ENCODE measurements at regions not wholly inside any gene's neighbourhood (a gene's known extent, or its start where the extent isn't known, plus 50 kb on each side); places are given as distances from the start of the nearest gene placed in this dataset.

DNA sequence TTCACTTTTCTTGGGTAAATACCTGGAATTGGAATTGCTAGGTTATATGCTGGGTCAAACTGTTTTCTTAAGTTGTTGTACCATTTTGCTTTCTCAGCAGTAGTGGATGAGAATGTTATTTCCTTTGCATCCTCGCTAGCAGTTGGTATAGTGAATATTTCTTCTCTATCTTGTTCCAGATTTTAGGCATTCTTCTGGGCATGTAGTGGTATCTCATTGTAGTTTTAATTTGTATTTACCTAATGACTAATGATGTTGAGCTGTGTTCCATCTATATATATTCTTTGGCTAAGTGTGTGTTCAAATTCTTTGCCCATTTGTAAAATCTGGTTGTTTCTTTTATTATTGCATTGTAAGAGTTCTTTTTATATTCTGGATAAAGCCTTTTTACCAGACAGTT lies 333.3 kb downstream of the MAT2B start:
- H3K4me3 ChIP-seq, result no peak overlapping the region
- TF ChIP-seq POLR2AphosphoS5 (IDR thresholded peaks at IDR 0.05) (no peak), POLR2A (IDR thresholded peaks at IDR 0.05) (no peak)
- TF ChIP-seq, protein P1, sequence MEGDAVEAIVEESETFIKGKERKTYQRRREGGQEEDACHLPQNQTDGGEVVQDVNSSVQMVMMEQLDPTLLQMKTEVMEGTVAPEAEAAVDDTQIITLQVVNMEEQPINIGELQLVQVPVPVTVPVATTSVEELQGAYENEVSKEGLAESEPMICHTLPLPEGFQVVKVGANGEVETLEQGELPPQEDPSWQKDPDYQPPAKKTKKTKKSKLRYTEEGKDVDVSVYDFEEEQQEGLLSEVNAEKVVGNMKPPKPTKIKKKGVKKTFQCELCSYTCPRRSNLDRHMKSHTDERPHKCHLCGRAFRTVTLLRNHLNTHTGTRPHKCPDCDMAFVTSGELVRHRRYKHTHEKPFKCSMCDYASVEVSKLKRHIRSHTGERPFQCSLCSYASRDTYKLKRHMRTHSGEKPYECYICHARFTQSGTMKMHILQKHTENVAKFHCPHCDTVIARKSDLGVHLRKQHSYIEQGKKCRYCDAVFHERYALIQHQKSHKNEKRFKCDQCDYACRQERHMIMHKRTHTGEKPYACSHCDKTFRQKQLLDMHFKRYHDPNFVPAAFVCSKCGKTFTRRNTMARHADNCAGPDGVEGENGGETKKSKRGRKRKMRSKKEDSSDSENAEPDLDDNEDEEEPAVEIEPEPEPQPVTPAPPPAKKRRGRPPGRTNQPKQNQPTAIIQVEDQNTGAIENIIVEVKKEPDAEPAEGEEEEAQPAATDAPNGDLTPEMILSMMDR (IDR thresholded peaks at IDR 0.05 in 8 of 11, conservative IDR thresholded peaks at IDR 0.05 in 3 of 11), result no peak
- no peaks in the 10 kb centered on the region for H3K36me3 ChIP-seq
- peaks cover 0 to 4% (median 0%) of the 10 kb centered on the region in 8 donors for H3K9me3 ChIP-seq
- no peaks in the 10 kb centered on the region for H3K27me3 ChIP-seq (replicated peaks in 1 of 7)
- WGBS, 5 donors, result 0 to 86% (median 67%) methylated on average over 1 of the region's 1 CpG
- no peak for DNase-seq
- intact Hi-C loops (cut with DNase I; ENCODE audit: low total_unique reads), result no loop called here
- no peak overlapping the region for H3K27ac ChIP-seq
- H3K4me1 ChIP-seq, result no peaks in the 10 kb centered on the region

DNA sequence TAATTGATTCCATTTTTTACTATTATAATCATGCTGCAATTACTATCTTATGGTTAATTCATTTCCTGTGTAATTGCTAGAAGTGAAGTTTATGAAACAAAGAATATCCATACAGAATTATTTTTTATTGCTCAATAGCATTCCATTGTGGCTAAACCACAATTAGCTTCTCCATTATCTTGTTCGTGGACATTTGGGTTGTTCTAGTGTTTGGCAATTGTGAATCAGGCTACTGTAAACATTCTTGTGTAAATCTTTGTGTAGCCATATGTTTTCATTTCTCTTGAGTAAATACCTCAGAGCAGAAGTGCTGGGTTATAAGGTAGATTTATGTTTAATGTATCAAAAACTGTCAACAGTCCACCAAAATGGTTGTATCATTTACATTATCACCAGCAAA lies 341.1 kb downstream of the MAT2B start:
- intact Hi-C loops (cut with DNase I; ENCODE audit: low total_unique reads), result no loop called here
- no peaks in the 10 kb centered on the region for H3K36me3 ChIP-seq
- no peak overlapping the region for H3K4me3 ChIP-seq
- H3K9me3 ChIP-seq, result peaks cover 0 to 15% (median 4%) of the 10 kb centered on the region in 8 donors
- H3K27ac ChIP-seq, result no peak overlapping the region
- no peak for TF ChIP-seq POLR2A (IDR thresholded peaks at IDR 0.05)
- TF ChIP-seq, protein P1 (IDR thresholded peaks at IDR 0.05 in 8 of 11, conservative IDR thresholded peaks at IDR 0.05 in 3 of 11), result no peak
- TF ChIP-seq POLR2AphosphoS5 (IDR thresholded peaks at IDR 0.05), result no peak
- H3K27me3 ChIP-seq (replicated peaks in 1 of 7), result no peaks in the 10 kb centered on the region
- 37 to 78% (median 43%) methylated on average over 1 of the region's 1 CpG for WGBS, 5 donors
- H3K4me1 ChIP-seq, result no peaks in the 10 kb centered on the region
- no peak for DNase-seq

DNA sequence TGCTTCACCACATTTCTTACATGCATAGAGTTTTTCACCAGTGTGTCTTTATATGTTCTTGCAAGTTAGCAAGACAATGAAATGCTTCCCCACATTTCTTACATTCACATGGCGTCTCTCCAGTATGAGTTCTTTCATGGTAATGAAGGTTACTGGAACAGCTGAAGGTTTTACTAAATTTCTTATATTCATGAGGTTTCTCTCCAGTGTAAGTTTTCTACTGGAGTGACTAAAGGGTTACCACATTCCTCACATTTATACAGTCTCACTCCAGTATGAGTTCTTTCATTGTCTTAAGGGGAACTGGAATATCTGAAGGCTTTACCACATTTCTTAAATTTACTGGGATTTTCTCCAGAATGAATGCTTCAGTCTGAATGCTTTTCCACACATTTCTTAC lies 350.3 kb downstream of the MAT2B start:
- no peaks in the 10 kb centered on the region for H3K27me3 ChIP-seq (replicated peaks in 1 of 7)
- H3K4me3 ChIP-seq, result no peak overlapping the region
- H3K9me3 ChIP-seq, result peaks cover 0 to 51% (median 39%) of the 10 kb centered on the region in 8 donors
- no peak overlapping the region for H3K27ac ChIP-seq
- H3K36me3 ChIP-seq, result no peaks in the 10 kb centered on the region
- intact Hi-C loops (cut with DNase I; ENCODE audit: low total_unique reads), result no loop called here
- 86 to 95% (median 89%) methylated on average over 1 of the region's 1 CpG for WGBS, 5 donors
- TF ChIP-seq, protein P1 (IDR thresholded peaks at IDR 0.05 in 8 of 11, conservative IDR thresholded peaks at IDR 0.05 in 3 of 11), result no peak
- TF ChIP-seq POLR2A (IDR thresholded peaks at IDR 0.05) (no peak), POLR2AphosphoS5 (IDR thresholded peaks at IDR 0.05) (no peak)
- DNase-seq, result no peak
- no peaks in the 10 kb centered on the region for H3K4me1 ChIP-seq

DNA sequence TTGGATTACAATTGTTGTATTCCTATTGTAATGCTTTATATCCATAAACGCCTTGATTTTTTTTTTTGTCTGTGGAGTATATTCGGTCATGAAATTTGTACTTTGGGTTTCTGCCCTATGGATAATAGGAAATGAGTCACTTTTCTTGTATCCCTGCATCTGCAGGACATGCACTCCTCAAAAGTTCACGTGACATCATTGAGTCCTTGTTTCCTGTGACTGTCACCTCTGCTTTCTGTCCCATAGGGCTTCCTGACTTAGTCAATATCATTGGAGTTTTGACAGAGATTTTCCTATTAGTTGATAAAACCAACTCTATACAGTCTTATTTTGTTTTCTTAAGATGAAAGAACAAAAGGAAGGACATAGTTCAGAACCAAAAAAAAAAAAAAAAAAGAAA lies 356.3 kb downstream of the MAT2B start:
- Histone ChIP-seq H3K27me3 (replicated peaks in 1 of 7) (no peaks in the 10 kb centered on the region), H3K4me1 (no peaks in the 10 kb centered on the region), H3K27ac (no peak overlapping the region), H3K36me3 (no peaks in the 10 kb centered on the region), H3K9me3 (peaks cover 0 to 19% (median 9%) of the 10 kb centered on the region in 8 donors), H3K4me3 (no peak overlapping the region)
- intact Hi-C loops (cut with DNase I; ENCODE audit: low total_unique reads), result no loop called here
- DNase-seq, result no peak
- 56 to 76% (median 73%) methylated on average over 3 of the region's 3 CpGs for WGBS, 5 donors
- no peak for TF ChIP-seq POLR2AphosphoS5 (IDR thresholded peaks at IDR 0.05)

DNA sequence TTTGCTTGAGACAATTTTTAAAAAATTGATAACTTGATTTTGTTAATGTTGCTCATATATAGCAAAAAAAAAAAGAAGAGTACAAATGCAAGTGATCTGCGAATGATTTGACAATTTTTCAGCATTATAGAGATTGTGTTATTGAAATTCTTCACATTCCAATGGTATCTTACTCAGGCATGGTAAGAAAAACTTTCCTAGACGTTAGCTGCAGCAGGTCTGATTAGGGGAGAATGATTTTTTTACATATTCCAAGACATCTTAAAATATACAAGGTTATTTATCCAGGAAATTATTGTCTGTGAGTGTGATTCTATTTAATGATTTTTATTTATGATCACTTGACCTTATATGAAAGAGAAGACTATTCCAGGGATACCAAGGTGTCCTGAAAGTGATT lies 361.9 kb downstream of the MAT2B start:
- H3K4me1 ChIP-seq, result no peaks in the 10 kb centered on the region
- intact Hi-C loops (cut with DNase I; ENCODE audit: low total_unique reads), result no loop called here
- H3K27ac ChIP-seq, result no peak overlapping the region
- 29 to 70% (median 57%) methylated on average over 2 of the region's 2 CpGs for WGBS, 5 donors
- no peak for DNase-seq
- H3K36me3 ChIP-seq, result no peaks in the 10 kb centered on the region
- TF ChIP-seq POLR2A (IDR thresholded peaks at IDR 0.05), result no peak
- TF ChIP-seq, protein P1 (IDR thresholded peaks at IDR 0.05 in 8 of 11, conservative IDR thresholded peaks at IDR 0.05 in 3 of 11), result no peak
- TF ChIP-seq POLR2AphosphoS5 (IDR thresholded peaks at IDR 0.05), result no peak
- no peaks in the 10 kb centered on the region for H3K27me3 ChIP-seq (replicated peaks in 1 of 7)
- no peak overlapping the region for H3K4me3 ChIP-seq
- no peaks in the 10 kb centered on the region for H3K9me3 ChIP-seq
